Mesendoderm (in vitro differentiated cells): ENCODE measurements at regions not wholly inside any gene's neighbourhood (a gene's known extent, or its start where the extent isn't known, plus 50 kb on each side); places are given as distances from the start of the nearest gene placed in this dataset.

ENCODE experiments used
- DNase-seq: peaks from one replicate; pipeline ENCODE4 v3.0.0; 2013
- H2AK5ac ChIP-seq: 2 replicates; pipeline ENCODE4 v1.6.1; 2013; ENCODE audit warnings: low read length, inconsistent platforms
- H2BK120ac ChIP-seq: 2 replicates; pipeline ENCODE4 v1.6.1; 2013; ENCODE audit warnings: low read depth, mild to moderate bottlenecking, low read length, moderate library complexity, mixed read lengths
- H2BK15ac ChIP-seq: replicated peaks from 2 replicates; pipeline ENCODE4 v1.6.1; 2013; ENCODE audit warnings: low read depth, mild to moderate bottlenecking, moderate library complexity
- H2BK5ac ChIP-seq: 2 replicates; pipeline ENCODE4 v1.6.1; 2013; ENCODE audit warnings: low read length, inconsistent platforms
- H3K18ac ChIP-seq: 2 replicates; pipeline ENCODE4 v1.6.1; 2013; ENCODE audit warnings: mild to moderate bottlenecking, low read length, mixed read lengths
- H3K23ac ChIP-seq: one replicate; pipeline ENCODE4 v1.6.1; 2013; ENCODE audit warnings: low read length
- H3K27ac ChIP-seq: 2 replicates; pipeline ENCODE4 v1.5.1; 2013; ENCODE audit warnings: low read depth, mild to moderate bottlenecking, inconsistent platforms, low read length, moderate library complexity
- H3K27me3 ChIP-seq: 2 replicates; pipeline ENCODE4 v1.6.1; 2013; ENCODE audit warnings: low read length, control low read depth, mild to moderate bottlenecking, inconsistent platforms; ENCODE audit not compliant: insufficient read depth, poor library complexity
- H3K36me3 ChIP-seq: 2 replicates; pipeline ENCODE4 v1.6.1; 2013; ENCODE audit warnings: low read length, inconsistent platforms; ENCODE audit not compliant: control insufficient read depth, insufficient read depth
- H3K4ac ChIP-seq: one replicate; pipeline ENCODE4 v1.6.1; 2013; ENCODE audit warnings: low read depth, mild to moderate bottlenecking, low read length, moderate library complexity
- H3K4me1 ChIP-seq: 2 replicates; pipeline ENCODE4 v1.6.1; 2013; ENCODE audit warnings: low read depth, low read length, inconsistent platforms; ENCODE audit not compliant: control insufficient read depth
- H3K4me2 ChIP-seq: 2 replicates; pipeline ENCODE4 v1.6.1; 2013; ENCODE audit warnings: low read length
- H3K4me3 ChIP-seq: 2 replicates; pipeline ENCODE4 v1.5.1; 2013; ENCODE audit warnings: mild to moderate bottlenecking, low read length
- H3K56ac ChIP-seq: one replicate; pipeline ENCODE4 v1.6.1; 2013; ENCODE audit warnings: low read length
- H3K79me1 ChIP-seq: 2 replicates; pipeline ENCODE4 v1.6.1; 2013; ENCODE audit warnings: low read length, inconsistent platforms
- H3K79me2 ChIP-seq: 2 replicates; pipeline ENCODE4 v1.6.1; 2013; ENCODE audit warnings: mild to moderate bottlenecking, low read length; ENCODE audit not compliant: control insufficient read depth, insufficient read depth
- H3K9ac ChIP-seq: 2 replicates; pipeline ENCODE4 v1.6.1; 2013; ENCODE audit warnings: low read length, inconsistent platforms
- H4K5ac ChIP-seq: one replicate; pipeline ENCODE4 v1.6.1; 2013; ENCODE audit warnings: low read length
- H4K8ac ChIP-seq: one replicate; pipeline ENCODE4 v1.6.1; 2013; ENCODE audit warnings: low read depth, mild to moderate bottlenecking, control low read depth, low read length, moderate library complexity
- WGBS: extraction: QIAGEN DNeasy Blood & Tissue Kit; methylation state at CpG from one replicate; pipeline ENCODE4 v1.1.7; 2013; ENCODE audit warnings: low lambda C conversion rate, missing lambda C conversion rate; ENCODE audit not compliant: insufficient coverage; ENCODE audit errors: extremely low coverage; 5-methylcytosine and 5-hydroxymethylcytosine counted together

DNA sequence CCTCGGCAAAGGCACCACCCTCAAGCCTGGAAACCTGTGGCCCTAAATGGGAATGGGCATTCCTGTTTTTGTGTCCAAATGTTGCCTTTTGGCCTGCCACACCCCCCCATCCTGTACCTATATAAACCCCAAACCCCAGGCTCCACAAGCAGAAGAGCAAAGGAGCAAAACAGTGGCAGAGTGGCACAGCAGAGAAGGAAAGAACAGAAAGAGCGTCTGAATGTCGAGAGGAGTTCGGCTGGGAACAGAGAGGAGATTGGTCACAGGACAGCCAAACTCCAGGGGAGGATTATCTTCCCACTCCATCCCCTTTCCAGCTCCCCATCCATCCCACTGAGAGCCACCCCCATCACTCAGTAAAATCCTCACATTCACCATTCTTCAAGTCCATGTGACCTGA lies 58.0 kb upstream of the PREP start:
- Histone ChIP-seq H3K4me1 (no peaks in the 10 kb centered on the region), H3K79me1 (no peaks in the 10 kb centered on the region), H3K27me3 (no peaks in the 10 kb centered on the region), H4K5ac (no peak overlapping the region), H3K4me3 (no peak overlapping the region), H3K56ac (no peak overlapping the region), H2BK15ac (no peak overlapping the region), H3K23ac (no peak overlapping the region), H3K4ac (no peak overlapping the region), H3K36me3 (no peaks in the 10 kb centered on the region), H2BK120ac (no peak overlapping the region), H3K4me2 (no peak overlapping the region), H4K8ac (no peak overlapping the region), H2AK5ac (no peak overlapping the region), H3K27ac (no peak overlapping the region), H3K9ac (no peak overlapping the region), H3K79me2 (no peaks in the 10 kb centered on the region), H3K18ac (no peak overlapping the region), H2BK5ac (no peak overlapping the region)
- no CpG with 5 or more reads among the region's 4 CpGs for WGBS
- DNase-seq, result no peak

DNA sequence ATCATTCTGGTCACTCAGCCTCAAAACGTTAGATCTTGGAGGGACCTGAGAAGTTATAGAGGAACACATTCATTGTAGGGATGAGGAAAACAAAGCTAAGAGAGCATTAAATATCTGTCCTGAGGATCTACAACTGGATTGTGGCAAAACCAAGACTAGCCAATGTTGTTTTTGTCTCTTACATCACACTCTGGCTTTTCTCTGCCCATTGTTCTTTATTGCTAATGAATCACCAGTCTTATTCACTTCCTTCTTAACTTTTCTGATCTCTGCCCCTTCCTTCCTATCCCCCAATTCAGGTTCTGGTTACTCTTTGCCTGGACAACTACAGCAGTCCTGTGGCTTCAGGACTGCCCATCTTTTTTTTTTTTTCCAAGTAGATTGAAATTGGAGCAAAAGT lies 57.0 kb upstream of the PREP start:
- Histone ChIP-seq H3K4ac (no peak overlapping the region), H3K4me3 (no peak overlapping the region), H2BK15ac (no peak overlapping the region), H2BK120ac (no peak overlapping the region), H3K23ac (no peak overlapping the region), H3K79me2 (no peaks in the 10 kb centered on the region), H3K27me3 (no peaks in the 10 kb centered on the region), H2AK5ac (no peak overlapping the region), H3K56ac (no peak overlapping the region), H4K5ac (no peak overlapping the region), H3K36me3 (no peaks in the 10 kb centered on the region), H2BK5ac (no peak overlapping the region), H3K79me1 (no peaks in the 10 kb centered on the region), H3K4me2 (no peak overlapping the region), H3K18ac (no peak overlapping the region), H4K8ac (no peak overlapping the region), H3K4me1 (no peaks in the 10 kb centered on the region), H3K9ac (no peak overlapping the region), H3K27ac (no peak overlapping the region)
- WGBS, result no CpG with 5 or more reads among the region's 1 CpG
- no peak for DNase-seq

DNA sequence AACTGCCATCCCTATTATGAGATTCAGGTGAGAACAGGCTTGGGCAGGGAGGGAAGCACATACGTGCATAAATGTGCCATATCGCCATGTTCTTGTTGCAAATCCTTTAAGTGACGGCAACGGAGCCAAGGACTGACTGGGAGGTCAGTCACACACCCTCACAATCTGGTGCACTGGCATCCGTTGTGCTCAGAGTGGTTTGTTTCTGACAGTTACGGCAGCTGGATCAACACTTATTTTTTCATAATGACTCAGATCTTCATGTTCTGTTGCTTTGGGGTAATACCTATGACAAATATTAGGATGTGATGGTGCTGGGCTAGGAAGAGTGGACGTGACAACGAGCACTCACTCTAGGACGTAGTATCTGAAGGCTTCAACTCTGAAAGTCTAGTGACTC lies 56.2 kb upstream of the PREP start:
- WGBS, result no CpG with 5 or more reads among the region's 9 CpGs
- H3K4me2 ChIP-seq, result no peak overlapping the region

DNA sequence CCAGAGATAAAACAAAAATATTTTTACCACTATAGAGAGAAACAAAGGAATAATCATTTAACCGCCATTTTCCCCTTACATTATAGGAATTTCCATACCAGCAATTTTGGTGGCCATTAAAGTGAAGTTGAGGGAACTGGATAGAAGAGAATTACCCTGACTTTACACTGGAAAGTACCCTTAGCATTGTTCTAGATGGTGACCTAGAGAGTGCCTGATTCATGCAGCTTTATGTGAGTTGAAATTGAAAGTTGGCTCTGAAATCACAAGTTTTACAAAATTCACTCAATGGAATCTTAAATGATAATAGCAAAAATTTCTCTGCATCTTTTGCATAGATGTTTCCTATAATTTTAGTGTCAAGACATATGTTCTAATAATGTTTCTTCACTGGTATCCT lies 55.7 kb upstream of the PREP start:
- H3K4me2 ChIP-seq, result no peak overlapping the region
- H3K27ac ChIP-seq, result no peak overlapping the region
- no CpG with 5 or more reads among the region's 1 CpG for WGBS
- no peak overlapping the region for H4K5ac ChIP-seq
- no peak overlapping the region for H2BK15ac ChIP-seq
- no peak overlapping the region for H3K56ac ChIP-seq
- no peak overlapping the region for H3K4ac ChIP-seq
- no peak for DNase-seq
- no peak overlapping the region for H3K23ac ChIP-seq
- H3K79me1 ChIP-seq, result no peaks in the 10 kb centered on the region
- no peak overlapping the region for H2BK5ac ChIP-seq
- H3K4me3 ChIP-seq, result no peak overlapping the region
- H2BK120ac ChIP-seq, result no peak overlapping the region
- no peaks in the 10 kb centered on the region for H3K4me1 ChIP-seq
- no peak overlapping the region for H4K8ac ChIP-seq
- no peak overlapping the region for H2AK5ac ChIP-seq
- no peaks in the 10 kb centered on the region for H3K79me2 ChIP-seq
- no peaks in the 10 kb centered on the region for H3K36me3 ChIP-seq
- H3K9ac ChIP-seq, result no peak overlapping the region
- H3K27me3 ChIP-seq, result no peaks in the 10 kb centered on the region
- no peak overlapping the region for H3K18ac ChIP-seq

More for the DNA sequence above, 56.2 kb upstream of the PREP start:
- no peak overlapping the region for H3K4ac ChIP-seq
- H2BK5ac ChIP-seq, result no peak overlapping the region
- no peak for DNase-seq
- no peak overlapping the region for H3K9ac ChIP-seq
- no peaks in the 10 kb centered on the region for H3K79me1 ChIP-seq
- H3K27ac ChIP-seq, result no peak overlapping the region
- H3K79me2 ChIP-seq, result no peaks in the 10 kb centered on the region
- H3K18ac ChIP-seq, result no peak overlapping the region
- no peak overlapping the region for H2AK5ac ChIP-seq
- H3K4me1 ChIP-seq, result no peaks in the 10 kb centered on the region
- no peak overlapping the region for H3K56ac ChIP-seq
- no peaks in the 10 kb centered on the region for H3K27me3 ChIP-seq
- no peak overlapping the region for H2BK15ac ChIP-seq
- no peak overlapping the region for H4K5ac ChIP-seq
- no peak overlapping the region for H4K8ac ChIP-seq
- H3K4me3 ChIP-seq, result no peak overlapping the region
- H3K23ac ChIP-seq, result no peak overlapping the region
- no peaks in the 10 kb centered on the region for H3K36me3 ChIP-seq
- H2BK120ac ChIP-seq, result no peak overlapping the region

DNA sequence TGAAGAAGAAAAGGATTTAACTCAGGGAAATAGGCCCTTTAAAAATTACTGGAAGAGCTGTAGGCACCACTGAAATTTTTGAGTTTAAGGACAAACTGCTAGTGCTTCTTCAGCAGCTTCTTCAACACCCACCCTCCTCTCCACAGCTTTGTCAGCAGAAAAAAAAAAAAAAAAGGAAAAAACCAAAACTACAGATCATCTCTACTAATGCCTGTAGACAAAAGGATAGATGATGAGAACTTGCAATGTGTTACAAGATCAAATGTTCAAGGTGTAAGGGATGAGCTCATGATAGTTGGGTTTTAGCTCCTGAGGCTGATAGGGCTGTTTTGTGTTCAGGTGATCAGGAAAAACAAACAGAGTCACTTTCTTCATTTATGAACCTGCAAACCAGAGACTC lies 55.2 kb upstream of the PREP start:
- DNase-seq, result no peak
- Histone ChIP-seq H3K27me3 (no peaks in the 10 kb centered on the region), H4K5ac (no peak overlapping the region), H2BK120ac (no peak overlapping the region), H3K18ac (no peak overlapping the region), H2BK15ac (no peak overlapping the region), H4K8ac (no peak overlapping the region), H3K4ac (no peak overlapping the region), H2AK5ac (no peak overlapping the region), H3K79me2 (no peaks in the 10 kb centered on the region), H2BK5ac (no peak overlapping the region), H3K9ac (no peak overlapping the region), H3K27ac (no peak overlapping the region), H3K4me2 (no peak overlapping the region), H3K4me3 (no peak overlapping the region), H3K56ac (no peak overlapping the region), H3K79me1 (no peaks in the 10 kb centered on the region), H3K23ac (no peak overlapping the region), H3K36me3 (no peaks in the 10 kb centered on the region), H3K4me1 (no peaks in the 10 kb centered on the region)

DNA sequence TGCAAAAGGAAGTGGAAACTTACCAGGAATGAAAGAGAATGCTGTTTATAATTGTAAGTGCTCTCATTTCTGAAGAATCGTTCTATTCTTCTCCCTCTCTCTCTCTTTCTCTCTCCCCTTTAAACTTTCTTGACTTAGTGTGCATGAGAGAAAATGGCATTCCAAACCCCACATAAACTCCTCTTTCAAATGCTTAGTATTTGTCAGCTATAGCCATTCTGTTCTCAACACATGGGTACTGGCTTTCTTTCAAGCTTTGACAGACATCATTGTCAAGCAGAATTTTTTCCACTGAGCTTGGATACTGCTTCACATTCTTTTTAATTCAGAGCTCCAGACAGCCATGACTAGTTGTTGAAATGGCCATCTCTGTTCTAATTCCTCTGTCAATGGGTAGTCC lies 51.1 kb upstream of the PREP start:
- H3K79me2 ChIP-seq, result no peaks in the 10 kb centered on the region
- no peak overlapping the region for H3K4ac ChIP-seq
- H3K56ac ChIP-seq, result no peak overlapping the region
- H4K8ac ChIP-seq, result no peak overlapping the region
- no peak overlapping the region for H2BK120ac ChIP-seq
- no peaks in the 10 kb centered on the region for H3K36me3 ChIP-seq
- H2BK15ac ChIP-seq, result no peak overlapping the region
- H2BK5ac ChIP-seq, result no peak overlapping the region
- H3K18ac ChIP-seq, result no peak overlapping the region
- no peak overlapping the region for H2AK5ac ChIP-seq
- DNase-seq, result no peak
- no peak overlapping the region for H4K5ac ChIP-seq
- H3K4me3 ChIP-seq, result no peak overlapping the region
- no peak overlapping the region for H3K23ac ChIP-seq
- H3K79me1 ChIP-seq, result no peaks in the 10 kb centered on the region
- no peak overlapping the region for H3K9ac ChIP-seq
- WGBS, result no CpG with 5 or more reads among the region's 1 CpG
- no peak overlapping the region for H3K4me2 ChIP-seq
- H3K27ac ChIP-seq, result no peak overlapping the region
- H3K4me1 ChIP-seq, result no peaks in the 10 kb centered on the region
- no peaks in the 10 kb centered on the region for H3K27me3 ChIP-seq
